ENCODE measurements at regions not wholly inside any gene's neighbourhood (a gene's known extent, or its start where the extent isn't known, plus 50 kb on each side); places are given as distances from the start of the nearest gene placed in this dataset.
A peak's percentile ranks its signal among the peaks of the same experiment; 100 is the strongest.
"Not testable (repeated sequence)": the region's sequence is repeated elsewhere in the genome, so short reads cannot be mapped to it uniquely, and the experiment has no call there.

GRCh38 chr1:38493306-38493705 lies 366.3 kb downstream of the RRAGC start:
- H3K4me3 Mint-ChIP-seq; H3K4me1 Mint-ChIP-seq (ENCODE audit: low read depth); H3K27ac Mint-ChIP-seq; DNase-seq; H3K9me3 Mint-ChIP-seq; ATAC-seq (replicated peaks in 1 of 2); H3K36me3 Mint-ChIP-seq (ENCODE audit: insufficient read depth in 2 of 2); H3K27me3 Mint-ChIP-seq (ENCODE audit: low read depth): not testable (repeated sequence)

GRCh38 chr1:38489844-38490270 lies 369.7 kb downstream of the RRAGC start:
- peak; percentile 57 to 61 for ATAC-seq (replicated peaks in 1 of 2)
- Mint-ChIP-seq H3K4me3 (no peak overlapping the region), H3K4me1 (ENCODE audit: low read depth) (no peaks in the 10 kb centered on the region), H3K9me3 (no peaks in the 10 kb centered on the region), H3K27me3 (ENCODE audit: low read depth) (peaks cover 16% of the 10 kb centered on the region), H3K36me3 (ENCODE audit: insufficient read depth in 2 of 2) (no peaks in the 10 kb centered on the region), H3K27ac (no peak overlapping the region)
- peak; percentile 59 to 61 for DNase-seq

GRCh38 chr1:38488162-38488898 lies 371.2 kb downstream of the RRAGC start:
- ATAC-seq (replicated peaks in 1 of 2) (no peak), DNase-seq (no peak)
- H3K9me3 Mint-ChIP-seq = no peaks in the 10 kb centered on the region
- no peaks in the 10 kb centered on the region for H3K4me1 Mint-ChIP-seq (ENCODE audit: low read depth)
- peaks cover 17% of the 10 kb centered on the region for H3K27me3 Mint-ChIP-seq (ENCODE audit: low read depth)
- H3K27ac Mint-ChIP-seq = no peak overlapping the region
- no peaks in the 10 kb centered on the region for H3K36me3 Mint-ChIP-seq (ENCODE audit: insufficient read depth in 2 of 2)
- H3K4me3 Mint-ChIP-seq = no peak overlapping the region

GRCh38 chr1:38487396-38487795 lies 372.2 kb downstream of the RRAGC start:
- DNase-seq = no peak
- H3K36me3 Mint-ChIP-seq (ENCODE audit: insufficient read depth in 2 of 2) = no peaks in the 10 kb centered on the region
- H3K27ac Mint-ChIP-seq = no peak overlapping the region
- no peak overlapping the region for H3K4me3 Mint-ChIP-seq
- H3K27me3 Mint-ChIP-seq (ENCODE audit: low read depth) = peaks cover 17% of the 10 kb centered on the region
- ATAC-seq (replicated peaks in 1 of 2) = no peak
- H3K4me1 Mint-ChIP-seq (ENCODE audit: low read depth) = no peaks in the 10 kb centered on the region
- no peaks in the 10 kb centered on the region for H3K9me3 Mint-ChIP-seq

- no peaks in the 10 kb centered on the region for H3K9me3 Mint-ChIP-seq
- H3K4me1 Mint-ChIP-seq (ENCODE audit: low read depth) = no peaks in the 10 kb centered on the region
- no peak overlapping the region for H3K4me3 Mint-ChIP-seq
- no peaks in the 10 kb centered on the region for H3K36me3 Mint-ChIP-seq (ENCODE audit: insufficient read depth in 2 of 2)
- H3K27me3 Mint-ChIP-seq (ENCODE audit: low read depth) = peaks cover 17% of the 10 kb centered on the region
- no peak for ATAC-seq (replicated peaks in 1 of 2)
- DNase-seq = no peak
- H3K27ac Mint-ChIP-seq = no peak overlapping the region
Observed at GRCh38 chr1:38486085-38486484, 373.5 kb downstream of the RRAGC start.

- H3K4me1 Mint-ChIP-seq (ENCODE audit: low read depth) = no peaks in the 10 kb centered on the region
- H3K36me3 Mint-ChIP-seq (ENCODE audit: insufficient read depth in 2 of 2) = no peaks in the 10 kb centered on the region
- H3K27me3 Mint-ChIP-seq (ENCODE audit: low read depth) = peaks cover 24% of the 10 kb centered on the region
Observed at GRCh38 chr1:38481871-38482826, 377.4 kb downstream of the RRAGC start.

GRCh38 chr1:38479662-38480061 lies 379.9 kb downstream of the RRAGC start:
- peaks cover 32% of the 10 kb centered on the region for H3K27me3 Mint-ChIP-seq (ENCODE audit: low read depth)
- H3K36me3 Mint-ChIP-seq (ENCODE audit: insufficient read depth in 2 of 2); H3K9me3 Mint-ChIP-seq; H3K4me3 Mint-ChIP-seq; DNase-seq; H3K27ac Mint-ChIP-seq; ATAC-seq (replicated peaks in 1 of 2): not testable (repeated sequence)
- H3K4me1 Mint-ChIP-seq (ENCODE audit: low read depth) = peaks cover 11% of the 10 kb centered on the region

More at GRCh38 chr1:38481871-38482826, 377.4 kb downstream of the RRAGC start:
- Mint-ChIP-seq H3K27ac (no peak overlapping the region), H3K9me3 (peaks cover 0 to 2% of the 10 kb centered on the region in 2 donors), H3K4me3 (no peak overlapping the region)
- no peak for ATAC-seq (replicated peaks in 1 of 2)
- DNase-seq = no peak

GRCh38 chr1:38477811-38478210 lies 381.8 kb downstream of the RRAGC start:
- Mint-ChIP-seq H3K27ac (no peak overlapping the region), H3K27me3 (ENCODE audit: low read depth) (peaks cover 47% of the 10 kb centered on the region), H3K4me3 (no peak overlapping the region), H3K36me3 (ENCODE audit: insufficient read depth in 2 of 2) (no peaks in the 10 kb centered on the region), H3K4me1 (ENCODE audit: low read depth) (peaks cover 17% of the 10 kb centered on the region), H3K9me3 (peaks cover 0 to 2% of the 10 kb centered on the region in 2 donors)
- DNase-seq (no peak), ATAC-seq (replicated peaks in 1 of 2) (no peak)

GRCh38 chr1:38476850-38477178 lies 382.8 kb downstream of the RRAGC start:
- Mint-ChIP-seq H3K27ac (no peak overlapping the region), H3K9me3 (peaks cover 0 to 2% of the 10 kb centered on the region in 2 donors), H3K4me3 (no peak overlapping the region), H3K4me1 (ENCODE audit: low read depth) (peaks cover 17% of the 10 kb centered on the region), H3K27me3 (ENCODE audit: low read depth) (peaks cover 56% of the 10 kb centered on the region), H3K36me3 (ENCODE audit: insufficient read depth in 2 of 2) (no peaks in the 10 kb centered on the region)
- ATAC-seq (replicated peaks in 1 of 2) (no peak), DNase-seq (no peak)

GRCh38 chr1:38476111-38476849 lies 383.3 kb downstream of the RRAGC start:
- H3K4me3 Mint-ChIP-seq = no peak overlapping the region

GRCh38 chr1:38475624-38476005 lies 384.0 kb downstream of the RRAGC start:
- ATAC-seq (replicated peaks in 1 of 2) = no peak
- Mint-ChIP-seq H3K27me3 (ENCODE audit: low read depth) (peaks cover 65% of the 10 kb centered on the region), H3K27ac (no peak overlapping the region), H3K36me3 (ENCODE audit: insufficient read depth in 2 of 2) (no peaks in the 10 kb centered on the region), H3K9me3 (peaks cover 0 to 6% of the 10 kb centered on the region in 2 donors), H3K4me3 (peak overlapping the region in 1 of 2 donors; percentile 69), H3K4me1 (ENCODE audit: low read depth) (peaks cover 17% of the 10 kb centered on the region)
- no peak for DNase-seq

More at GRCh38 chr1:38476111-38476849, 383.3 kb downstream of the RRAGC start:
- Mint-ChIP-seq H3K27ac (no peak overlapping the region), H3K27me3 (ENCODE audit: low read depth) (peaks cover 62% of the 10 kb centered on the region), H3K36me3 (ENCODE audit: insufficient read depth in 2 of 2) (no peaks in the 10 kb centered on the region), H3K9me3 (peaks cover 0 to 4% of the 10 kb centered on the region in 2 donors), H3K4me1 (ENCODE audit: low read depth) (peaks cover 17% of the 10 kb centered on the region)
- no peak for ATAC-seq (replicated peaks in 1 of 2)
- no peak for DNase-seq

GRCh38 chr1:38474738-38475623 lies 384.6 kb downstream of the RRAGC start:
- peak; percentile 26 to 53 for ATAC-seq (replicated peaks in 1 of 2)
- Mint-ChIP-seq H3K27ac (no peak overlapping the region), H3K36me3 (ENCODE audit: insufficient read depth in 2 of 2) (no peaks in the 10 kb centered on the region), H3K27me3 (ENCODE audit: low read depth) (peaks cover 65% of the 10 kb centered on the region), H3K9me3 (peaks cover 0 to 6% of the 10 kb centered on the region in 2 donors), H3K4me3 (peak overlapping the region; percentile 24 to 69), H3K4me1 (ENCODE audit: low read depth) (peaks cover 17% of the 10 kb centered on the region)
- DNase-seq = no peak

All from activated T-cell treated with anti-CD3 and anti-CD28 coated beads, Interleukin-2, amount 50 U/mL, for 72 hours (primary cell).